PC-3 (cell line): ENCODE measurements at regions not wholly inside any gene's neighbourhood (a gene's known extent, or its start where the extent isn't known, plus 50 kb on each side); places are given as distances from the start of the nearest gene placed in this dataset.

Experiments
- EZH2 ChIP-seq: fragments of 300-600 bp; sonication (generic); IDR thresholded peaks from one replicate; pipeline ENCODE4 v1.6.1; 2017; ENCODE audit warnings: antibody characterized with exemption, mild to moderate bottlenecking, low read length; ENCODE audit not compliant: unreplicated experiment
- TF ChIP-seq, protein P1 (sequence below): fragments of 300-600 bp; sonication (generic); conservative IDR thresholded peaks from 2 replicates; pipeline ENCODE4 v1.5.1; 2017; ENCODE audit warnings: antibody characterized with exemption, low read depth, mild to moderate bottlenecking, low read length

DNA sequence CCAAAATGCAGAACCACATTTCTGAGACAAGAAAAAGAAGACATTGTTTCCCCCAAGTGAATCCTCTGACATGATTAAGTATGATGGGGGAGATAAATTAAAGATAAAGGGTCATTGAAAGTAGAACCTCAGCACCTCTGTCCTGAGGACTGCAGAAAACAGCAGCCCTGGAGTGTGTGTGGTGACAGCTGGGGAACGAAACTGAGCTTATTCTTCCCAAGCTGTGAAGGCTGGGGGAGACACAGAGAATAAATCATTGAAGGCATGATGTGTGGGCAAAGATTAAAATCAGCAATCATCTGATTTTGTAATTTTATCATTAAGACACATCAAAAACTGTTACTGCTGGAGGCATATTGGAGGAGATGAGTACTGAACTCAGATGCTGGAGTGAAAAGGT, 67.5 kb upstream of the GPR6 start:
- TF ChIP-seq, protein P1, sequence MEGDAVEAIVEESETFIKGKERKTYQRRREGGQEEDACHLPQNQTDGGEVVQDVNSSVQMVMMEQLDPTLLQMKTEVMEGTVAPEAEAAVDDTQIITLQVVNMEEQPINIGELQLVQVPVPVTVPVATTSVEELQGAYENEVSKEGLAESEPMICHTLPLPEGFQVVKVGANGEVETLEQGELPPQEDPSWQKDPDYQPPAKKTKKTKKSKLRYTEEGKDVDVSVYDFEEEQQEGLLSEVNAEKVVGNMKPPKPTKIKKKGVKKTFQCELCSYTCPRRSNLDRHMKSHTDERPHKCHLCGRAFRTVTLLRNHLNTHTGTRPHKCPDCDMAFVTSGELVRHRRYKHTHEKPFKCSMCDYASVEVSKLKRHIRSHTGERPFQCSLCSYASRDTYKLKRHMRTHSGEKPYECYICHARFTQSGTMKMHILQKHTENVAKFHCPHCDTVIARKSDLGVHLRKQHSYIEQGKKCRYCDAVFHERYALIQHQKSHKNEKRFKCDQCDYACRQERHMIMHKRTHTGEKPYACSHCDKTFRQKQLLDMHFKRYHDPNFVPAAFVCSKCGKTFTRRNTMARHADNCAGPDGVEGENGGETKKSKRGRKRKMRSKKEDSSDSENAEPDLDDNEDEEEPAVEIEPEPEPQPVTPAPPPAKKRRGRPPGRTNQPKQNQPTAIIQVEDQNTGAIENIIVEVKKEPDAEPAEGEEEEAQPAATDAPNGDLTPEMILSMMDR: no peak
- no peak for TF ChIP-seq EZH2
